Activated naive CD4-positive, alpha-beta T cell treated with anti-CD3 and anti-CD28 coated beads, Interleukin-2, amount 10 ng/mL, durations not matched to agents 7 days and 5 days (primary cell): ENCODE measurements at regions not wholly inside any gene's neighbourhood (a gene's known extent, or its start where the extent isn't known, plus 50 kb on each side); places are given as distances from the start of the nearest gene placed in this dataset.

Experiments
- CTCF ChIA-PET: fragments of 350-600 bp; sonication (Branson Sonifier 250); formaldehyde crosslinking; loops from one replicate; lab custom pipeline; 2021; ENCODE audit warnings: antibody characterized with exemption; lab: Charles Lee
- DNase-seq: peaks from one replicate; pipeline ENCODE4 v3.0.0-alpha.2; 2020
- H3K27ac Mint-ChIP-seq: one replicate; pipeline ENCODE4 v1.8.0; 2021; ENCODE audit warnings: mild to moderate bottlenecking, moderate library complexity, mixed read lengths
- H3K27me3 Mint-ChIP-seq: one replicate; pipeline ENCODE4 v1.8.0; 2021; ENCODE audit warnings: mild to moderate bottlenecking, mixed read lengths
- H3K36me3 Mint-ChIP-seq: one replicate; pipeline ENCODE4 v1.8.0; 2021; ENCODE audit warnings: mixed read lengths
- H3K4me1 Mint-ChIP-seq: one replicate; pipeline ENCODE4 v1.8.0; 2021; ENCODE audit warnings: mixed read lengths
- H3K4me3 Mint-ChIP-seq: one replicate; pipeline ENCODE4 v1.8.0; 2021; ENCODE audit warnings: mild to moderate bottlenecking, moderate library complexity, mixed read lengths
- H3K9me3 Mint-ChIP-seq: one replicate; pipeline ENCODE4 v1.8.0; 2021; ENCODE audit warnings: mixed read lengths

DNA sequence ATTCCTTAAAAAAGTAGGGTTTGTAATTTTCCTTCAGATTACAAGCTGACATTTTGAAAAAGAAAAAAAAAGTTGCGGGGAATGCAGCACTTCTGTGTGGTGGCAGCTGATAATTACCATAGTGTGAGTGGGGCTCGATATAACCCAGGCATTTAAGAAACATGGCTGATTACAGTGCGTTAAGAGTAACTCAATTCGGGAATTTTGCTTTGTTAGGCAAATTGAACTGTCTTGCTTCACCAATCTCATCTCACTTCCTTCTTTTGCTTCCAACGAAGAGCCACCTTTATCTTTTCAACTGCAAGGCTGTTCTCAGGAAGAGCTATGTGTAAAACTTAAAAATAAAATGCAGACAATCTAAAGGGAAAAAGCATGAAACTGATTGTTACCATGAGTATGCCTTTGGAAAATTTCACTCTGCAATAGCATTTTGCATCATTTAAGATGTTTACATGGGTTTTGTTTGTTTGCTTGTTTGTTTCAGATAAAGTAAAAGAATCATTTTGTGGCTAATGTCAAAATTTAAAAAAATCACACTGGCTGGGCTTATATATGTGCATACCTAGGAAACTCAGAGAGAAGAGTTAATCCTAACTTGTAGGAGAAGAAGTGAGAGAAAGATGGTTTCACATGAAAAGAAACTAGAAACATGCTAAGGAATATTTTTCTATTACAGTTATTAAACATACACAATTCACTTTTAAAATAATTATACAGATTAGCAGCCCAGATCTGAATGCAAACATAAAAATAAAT lies 295.9 kb upstream of the ATP2B1 start:
- CTCF ChIA-PET, result no interaction called here
- H3K4me3 Mint-ChIP-seq, result no peak overlapping the region

GRCh38 chr12:90003688-90004087 lies 295.1 kb upstream of the ATP2B1 start:
- no peak overlapping the region for H3K4me3 Mint-ChIP-seq
- H3K9me3 Mint-ChIP-seq, result no peaks in the 10 kb centered on the region
- H3K36me3 Mint-ChIP-seq, result no peaks in the 10 kb centered on the region
- no peaks in the 10 kb centered on the region for H3K27me3 Mint-ChIP-seq
- CTCF ChIA-PET, result no interaction called here
- no peak for DNase-seq
- H3K27ac Mint-ChIP-seq, result no peak overlapping the region
- H3K4me1 Mint-ChIP-seq, result no peaks in the 10 kb centered on the region

More for the DNA sequence above, 295.9 kb upstream of the ATP2B1 start:
- Mint-ChIP-seq H3K4me1 (no peaks in the 10 kb centered on the region), H3K36me3 (no peaks in the 10 kb centered on the region), H3K27ac (no peak overlapping the region), H3K9me3 (no peaks in the 10 kb centered on the region), H3K27me3 (no peaks in the 10 kb centered on the region)
- no peak for DNase-seq

- Mint-ChIP-seq H3K4me3 (no peak overlapping the region), H3K27me3 (no peaks in the 10 kb centered on the region), H3K9me3 (no peaks in the 10 kb centered on the region), H3K27ac (no peak overlapping the region), H3K36me3 (no peaks in the 10 kb centered on the region), H3K4me1 (no peaks in the 10 kb centered on the region)
- DNase-seq, result no peak
- CTCF ChIA-PET, result no interaction called here
Observed at GRCh38 chr12:90000721-90001120, 292.1 kb upstream of the ATP2B1 start.

DNA sequence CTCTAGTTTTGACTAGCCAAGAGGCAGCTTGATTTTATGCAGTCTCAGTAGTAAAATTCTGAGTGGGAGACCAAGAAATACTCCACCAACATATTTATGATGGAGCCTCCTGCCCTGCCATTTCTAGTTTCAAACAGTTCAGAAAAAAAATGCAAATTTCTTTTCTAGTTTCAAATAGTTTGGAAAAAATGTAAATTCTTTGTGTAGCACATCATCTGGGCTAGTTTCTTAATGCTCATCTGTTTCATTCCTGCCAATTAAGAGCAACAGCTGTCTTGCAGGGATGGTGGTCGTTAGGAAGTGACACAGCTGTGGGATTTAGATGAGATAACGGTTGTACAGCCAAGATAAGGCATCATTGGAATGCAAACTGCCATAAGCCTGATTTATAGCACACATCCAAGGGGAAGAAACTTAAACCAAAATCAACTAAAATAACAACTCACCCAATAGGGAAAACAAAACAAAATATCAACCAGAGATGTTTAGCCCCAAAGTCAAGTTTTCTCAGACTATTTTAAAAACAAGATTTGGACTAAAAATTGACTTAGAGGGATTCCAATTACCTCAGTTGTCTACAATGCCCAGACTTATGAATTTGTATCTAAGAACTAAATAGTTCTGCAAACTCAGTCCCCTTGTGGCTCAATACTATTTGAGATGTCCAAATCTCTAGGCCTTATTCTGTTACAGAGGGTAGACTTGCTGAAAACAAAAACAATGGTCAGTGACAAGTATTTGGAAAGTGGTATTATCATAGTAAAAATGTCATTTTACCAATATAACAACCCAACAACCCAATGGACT lies 291.3 kb upstream of the ATP2B1 start:
- Mint-ChIP-seq H3K27me3 (no peaks in the 10 kb centered on the region), H3K4me1 (no peaks in the 10 kb centered on the region), H3K36me3 (no peaks in the 10 kb centered on the region), H3K27ac (no peak overlapping the region), H3K4me3 (no peak overlapping the region), H3K9me3 (no peaks in the 10 kb centered on the region)
- CTCF ChIA-PET, result no interaction called here
- DNase-seq, result no peak

DNA sequence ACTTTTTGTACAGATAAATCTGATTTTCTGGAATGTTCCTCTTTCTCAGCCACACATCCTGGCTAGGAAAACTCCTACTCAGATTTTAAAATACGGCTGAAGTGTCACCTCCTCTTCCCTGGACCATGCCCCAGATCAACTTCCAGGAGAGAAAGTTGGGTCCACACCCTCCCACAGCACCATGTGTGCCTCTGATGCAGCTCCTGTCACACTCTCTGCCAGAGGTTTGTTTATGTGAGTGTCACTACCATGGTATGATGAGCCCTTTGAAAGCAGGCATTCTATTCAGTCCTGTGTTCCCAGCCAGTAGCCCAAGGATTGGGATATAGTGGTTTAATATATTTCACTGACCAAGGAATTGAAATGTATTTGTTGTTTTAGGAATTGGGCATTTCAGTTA lies 287.2 kb upstream of the ATP2B1 start:
- no peak for DNase-seq
- no peak overlapping the region for H3K4me3 Mint-ChIP-seq
- CTCF ChIA-PET, result no interaction called here
- H3K36me3 Mint-ChIP-seq, result no peaks in the 10 kb centered on the region
- H3K27ac Mint-ChIP-seq, result no peak overlapping the region
- no peaks in the 10 kb centered on the region for H3K4me1 Mint-ChIP-seq
- no peaks in the 10 kb centered on the region for H3K9me3 Mint-ChIP-seq
- H3K27me3 Mint-ChIP-seq, result no peaks in the 10 kb centered on the region

DNA sequence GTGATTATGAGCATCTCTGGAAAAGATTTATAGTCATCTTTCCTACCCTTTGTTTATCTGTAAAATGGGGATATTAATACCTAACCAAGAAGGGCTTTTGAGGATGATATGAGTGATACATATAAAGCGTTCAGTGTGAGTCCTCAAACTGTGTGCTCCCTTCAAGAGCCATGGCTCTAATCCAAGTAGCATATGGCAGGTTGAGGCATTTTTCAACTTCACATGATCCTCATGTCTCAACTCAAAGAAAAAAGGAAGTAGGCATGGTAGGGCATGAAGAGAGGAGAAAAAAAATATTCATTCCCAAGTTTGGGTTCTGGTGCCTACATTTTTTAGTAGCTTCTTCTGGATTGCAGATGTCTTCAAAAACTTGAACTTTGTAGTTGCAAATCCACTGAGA lies 286.3 kb upstream of the ATP2B1 start:
- Mint-ChIP-seq H3K4me1 (no peaks in the 10 kb centered on the region), H3K27me3 (no peaks in the 10 kb centered on the region), H3K36me3 (no peaks in the 10 kb centered on the region), H3K4me3 (no peak overlapping the region), H3K9me3 (no peaks in the 10 kb centered on the region), H3K27ac (no peak overlapping the region)
- DNase-seq, result no peak
- CTCF ChIA-PET, result no interaction called here

DNA sequence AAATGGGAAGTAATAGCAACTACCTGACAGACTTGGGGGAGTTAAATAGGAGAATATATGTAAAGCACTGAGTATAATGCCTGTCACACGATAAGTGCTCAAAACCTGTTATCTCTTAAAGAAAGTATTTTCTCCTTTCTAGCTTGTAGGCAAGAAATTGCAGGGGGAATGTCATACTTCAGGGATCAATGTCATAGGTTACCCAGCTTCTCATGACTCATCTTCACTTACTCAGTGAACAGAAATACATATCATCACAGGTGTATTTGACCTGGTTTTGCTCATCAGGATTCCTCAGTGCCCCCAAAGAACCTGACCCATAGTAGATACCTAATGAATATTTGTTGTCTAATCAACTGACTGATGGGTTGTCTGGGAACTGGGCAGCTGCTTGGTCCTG lies 285.0 kb upstream of the ATP2B1 start:
- Mint-ChIP-seq H3K36me3 (no peaks in the 10 kb centered on the region), H3K27me3 (no peaks in the 10 kb centered on the region), H3K9me3 (no peaks in the 10 kb centered on the region), H3K4me3 (no peak overlapping the region), H3K27ac (no peak overlapping the region), H3K4me1 (no peaks in the 10 kb centered on the region)
- DNase-seq, result no peak
- CTCF ChIA-PET, result no interaction called here

GRCh38 chr12:89992668-89993451 lies 284.2 kb upstream of the ATP2B1 start:
- no peak for DNase-seq
- Mint-ChIP-seq H3K27me3 (no peaks in the 10 kb centered on the region), H3K9me3 (no peaks in the 10 kb centered on the region), H3K27ac (no peak overlapping the region), H3K36me3 (no peaks in the 10 kb centered on the region), H3K4me1 (no peaks in the 10 kb centered on the region), H3K4me3 (no peak overlapping the region)
- CTCF ChIA-PET, result no interaction called here

DNA sequence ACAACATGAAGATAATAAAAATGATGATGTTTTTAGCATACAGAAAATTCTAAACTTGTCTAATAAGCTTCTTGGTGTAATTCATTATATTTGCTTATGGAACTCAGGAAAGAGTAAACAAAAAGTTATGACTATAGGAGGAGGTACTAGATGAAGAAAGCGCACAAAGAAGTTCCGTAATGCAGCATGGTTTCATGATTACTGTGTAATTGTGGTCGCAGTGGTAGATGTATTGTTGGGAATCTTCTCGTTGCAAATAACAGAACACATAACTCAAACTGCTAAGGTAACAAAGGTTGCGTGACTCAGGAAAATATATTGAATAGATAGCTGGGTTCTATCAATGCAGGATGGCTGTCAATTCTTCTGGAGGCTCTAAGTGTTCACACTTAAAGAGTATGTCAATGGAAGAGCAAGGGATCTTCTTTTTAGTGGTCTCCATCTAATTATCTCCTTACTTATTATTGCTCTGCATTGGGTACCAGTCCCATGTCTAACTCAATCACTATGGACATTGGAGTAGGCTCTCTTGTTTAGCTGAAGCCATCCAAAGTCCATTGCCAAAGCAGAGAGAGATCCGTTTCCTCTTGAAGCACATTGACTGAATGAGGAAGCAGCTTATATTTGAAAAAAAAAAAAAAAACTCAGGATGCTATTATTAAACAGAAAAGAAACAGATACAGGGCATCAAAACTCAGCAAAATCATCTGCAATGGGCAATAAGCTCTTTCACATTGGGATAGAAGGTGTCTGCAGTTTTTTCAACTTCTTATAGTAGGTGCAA lies 283.4 kb upstream of the ATP2B1 start:
- DNase-seq, result no peak
- CTCF ChIA-PET, result interaction anchor here (0.6 kb wide), 1 partner anchor 113 kb away, joined by 4 read pairs; no protein-coding TSS in a partner anchor

DNA sequence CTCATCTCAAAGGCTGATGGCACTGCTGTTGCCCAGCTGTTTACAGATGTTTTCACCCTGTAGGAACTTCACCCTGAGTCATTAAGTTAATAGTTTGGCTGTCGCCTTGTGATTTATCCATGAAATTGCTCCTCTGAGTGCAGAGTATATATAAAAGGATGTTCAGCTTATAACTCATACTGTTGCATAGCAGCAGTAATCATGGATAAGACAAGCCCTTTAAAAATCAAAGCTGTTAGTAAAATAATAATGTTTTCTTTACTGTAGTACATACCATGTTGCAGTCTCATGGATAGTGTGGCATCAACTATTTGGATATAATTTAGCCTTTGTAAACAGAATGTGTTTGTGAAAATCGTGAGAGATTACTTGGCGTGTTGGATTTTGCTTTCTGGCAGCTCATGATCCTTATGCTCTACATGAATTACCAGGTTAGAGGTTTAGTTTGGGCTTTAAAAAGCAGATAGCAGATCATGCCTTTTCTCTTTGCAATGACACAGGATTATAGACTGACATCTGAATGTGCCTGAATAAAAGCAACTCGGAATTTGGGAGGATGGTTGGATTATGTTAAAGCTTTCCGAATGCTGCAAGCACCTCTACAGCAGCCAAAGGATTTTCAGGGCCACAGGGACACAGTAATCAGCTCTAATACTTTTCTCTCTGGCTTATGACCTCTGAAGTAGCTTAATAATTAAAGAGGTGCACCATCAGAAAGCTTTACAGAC lies 279.7 kb upstream of the ATP2B1 start:
- no peak overlapping the region for H3K27ac Mint-ChIP-seq
- no peaks in the 10 kb centered on the region for H3K27me3 Mint-ChIP-seq
- CTCF ChIA-PET, result no interaction called here
- no peaks in the 10 kb centered on the region for H3K4me1 Mint-ChIP-seq
- no peaks in the 10 kb centered on the region for H3K9me3 Mint-ChIP-seq
- H3K4me3 Mint-ChIP-seq, result no peak overlapping the region
- no peak for DNase-seq
- H3K36me3 Mint-ChIP-seq, result no peaks in the 10 kb centered on the region

More for the DNA sequence above, 283.4 kb upstream of the ATP2B1 start:
- Mint-ChIP-seq H3K27ac (no peak overlapping the region), H3K4me3 (no peak overlapping the region), H3K36me3 (no peaks in the 10 kb centered on the region), H3K4me1 (no peaks in the 10 kb centered on the region), H3K27me3 (no peaks in the 10 kb centered on the region), H3K9me3 (no peaks in the 10 kb centered on the region)

DNA sequence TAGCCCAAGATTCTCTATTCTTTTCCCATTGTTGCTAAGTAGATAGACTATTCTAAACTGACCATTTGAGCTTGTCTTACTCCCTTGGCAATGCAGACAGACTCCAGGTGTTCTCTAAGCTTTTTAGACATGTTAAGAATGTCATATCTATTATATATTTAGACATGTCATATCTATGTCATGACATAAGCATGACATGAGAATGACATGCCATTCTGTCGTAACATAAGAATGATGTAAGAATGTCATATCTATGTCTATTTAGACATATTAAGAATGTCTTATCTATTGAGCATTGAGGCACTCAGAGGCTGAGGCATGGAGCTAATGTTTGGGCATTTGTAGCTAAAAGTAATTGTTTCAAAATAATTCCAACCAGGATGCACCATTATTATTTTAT lies 277.3 kb upstream of the ATP2B1 start:
- no peak overlapping the region for H3K4me3 Mint-ChIP-seq
- H3K4me1 Mint-ChIP-seq, result no peaks in the 10 kb centered on the region
- no peaks in the 10 kb centered on the region for H3K9me3 Mint-ChIP-seq
- no peaks in the 10 kb centered on the region for H3K36me3 Mint-ChIP-seq
- DNase-seq, result no peak
- H3K27me3 Mint-ChIP-seq, result no peaks in the 10 kb centered on the region
- CTCF ChIA-PET, result no interaction called here
- no peak overlapping the region for H3K27ac Mint-ChIP-seq

DNA sequence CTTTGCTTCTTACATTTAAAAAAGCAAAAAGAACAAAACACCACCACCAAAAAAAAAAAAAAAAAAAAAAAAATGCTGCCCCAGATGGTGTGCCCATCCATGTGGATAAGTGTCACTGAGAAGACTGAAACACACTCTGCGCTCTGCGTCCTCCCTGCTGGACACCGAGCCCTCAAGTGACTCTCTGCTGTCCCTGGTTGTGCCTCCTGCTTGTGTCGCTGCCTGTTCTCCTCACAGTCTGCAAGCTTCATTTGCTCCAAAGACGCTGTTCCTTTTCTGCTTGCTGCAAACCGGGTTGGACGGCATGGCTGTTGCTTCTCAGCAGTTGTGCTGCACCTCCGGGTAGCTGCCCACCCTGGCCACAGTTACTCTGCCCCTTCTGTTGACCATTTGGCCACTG lies 276.2 kb upstream of the ATP2B1 start:
- no peak for DNase-seq
- H3K27me3 Mint-ChIP-seq, result no peaks in the 10 kb centered on the region
- no peaks in the 10 kb centered on the region for H3K4me1 Mint-ChIP-seq
- no peaks in the 10 kb centered on the region for H3K36me3 Mint-ChIP-seq
- no peak overlapping the region for H3K27ac Mint-ChIP-seq
- CTCF ChIA-PET, result no interaction called here
- no peak overlapping the region for H3K4me3 Mint-ChIP-seq
- H3K9me3 Mint-ChIP-seq, result no peaks in the 10 kb centered on the region

DNA sequence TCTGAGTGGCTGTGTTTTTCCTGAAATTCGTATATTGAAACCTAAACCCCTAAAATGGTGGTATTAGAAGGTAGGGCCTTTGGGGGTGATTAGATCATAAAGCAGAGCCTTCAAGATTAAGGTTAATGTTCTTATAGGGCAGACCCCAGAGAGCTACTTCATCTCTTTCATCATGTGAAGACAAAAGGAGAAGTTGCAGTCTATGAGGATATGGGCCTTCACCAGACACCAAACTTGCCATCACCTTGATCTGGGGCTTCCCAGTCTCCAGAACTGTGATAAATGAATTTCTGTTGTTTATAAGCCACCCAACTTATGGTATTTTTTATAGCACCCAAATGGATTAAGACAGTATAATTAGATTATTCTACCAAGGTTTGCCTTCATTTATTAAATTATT lies 275.0 kb upstream of the ATP2B1 start:
- Mint-ChIP-seq H3K27ac (no peak overlapping the region), H3K9me3 (no peaks in the 10 kb centered on the region), H3K36me3 (no peaks in the 10 kb centered on the region), H3K27me3 (no peaks in the 10 kb centered on the region), H3K4me1 (no peaks in the 10 kb centered on the region), H3K4me3 (no peak overlapping the region)
- no peak for DNase-seq
- CTCF ChIA-PET, result no interaction called here
